K562 (cell line): ENCODE measurements at regions not wholly inside any gene's neighbourhood (a gene's known extent, or its start where the extent isn't known, plus 50 kb on each side); places are given as distances from the start of the nearest gene placed in this dataset.

Experiments
- BMI1 ChIP-seq: fragments of 150-350 bp; IDR thresholded peaks from 2 replicates; pipeline ENCODE4 v1.6.1; 2014; ENCODE audit warnings: low read length
- BRCA1 ChIP-seq, 2 experiments: fragments of 450-650 bp in 1 of 2; sonication (generic) in 1 of 2; formaldehyde crosslinking in 1 of 2; IDR thresholded peaks; 2 replicates each; pipeline versions ENCODE4 v1.5.0 to v1.6.1; 2017 to 2020; ENCODE audit warnings: mild to moderate bottlenecking in 1 of 2, missing genetic modification reagents in 1 of 2
- CHD1 ChIP-seq: fragments of 200-600 bp; sonication (generic); IDR thresholded peaks from one replicate; pipeline ENCODE4 v1.6.1; 2012; ENCODE audit warnings: mild to moderate bottlenecking, moderate library complexity, low read length, inconsistent platforms
- EP400 ChIP-seq: fragments of 450-650 bp; IDR thresholded peaks from 2 replicates; pipeline ENCODE4 v1.6.1; 2017; ENCODE audit warnings: antibody characterized with exemption, mild to moderate bottlenecking, moderate library complexity
- FOS ChIP-seq: IDR thresholded peaks from 3 replicates; pipeline ENCODE4 v1.6.1; 2011; ENCODE audit not compliant: insufficient read length; ENCODE audit errors: extremely low read depth
- GABPB1 ChIP-seq: sonication (generic); formaldehyde crosslinking; IDR thresholded peaks from 2 replicates; pipeline ENCODE4 v1.8.0; 2022; ENCODE audit warnings: mild to moderate bottlenecking, missing genetic modification reagents
- L3MBTL2 ChIP-seq: fragments of 450-650 bp; IDR thresholded peaks from 2 replicates; pipeline ENCODE4 v1.6.1; 2016; ENCODE audit warnings: mild to moderate bottlenecking, moderate library complexity
- MAFF ChIP-seq: IDR thresholded peaks from 2 replicates; pipeline ENCODE4 v1.6.1; 2012; ENCODE audit warnings: low read length, improper control_type of control experiment
- MTA2 ChIP-seq: fragments of 450-650 bp; IDR thresholded peaks from 2 replicates; pipeline ENCODE4 v1.6.1; 2016; ENCODE audit warnings: low read depth
- MXI1 ChIP-seq: IDR thresholded peaks from 2 replicates; pipeline ENCODE4 v1.6.1; 2011; ENCODE audit warnings: low read depth, mild to moderate bottlenecking, improper control_type of control experiment, low read length
- NFIC ChIP-seq: fragments of 450-650 bp; IDR thresholded peaks from 2 replicates; pipeline ENCODE4 v1.6.1; 2017; ENCODE audit warnings: mild to moderate bottlenecking, inconsistent platforms
- PTTG1 ChIP-seq: fragments of 450-650 bp; IDR thresholded peaks from 2 replicates; pipeline ENCODE4 v1.6.1; 2016; ENCODE audit warnings: low read depth, mild to moderate bottlenecking, missing genetic modification characterization, missing compliant biosample characterization
- RCOR1 ChIP-seq, 2 experiments: IDR thresholded peaks; 2 replicates each; pipeline ENCODE4 v1.6.1; 2012; ENCODE audit warnings: low read depth in 2 of 2, low read length in 2 of 2, borderline replicate concordance in 1 of 2, improper control_type of control experiment in 1 of 2
- RFX1 ChIP-seq: fragments of 450-650 bp; IDR thresholded peaks from 2 replicates; pipeline ENCODE4 v1.6.1; 2016; ENCODE audit warnings: mild to moderate bottlenecking, moderate library complexity
- SP1 ChIP-seq: sonication (generic); formaldehyde crosslinking; IDR thresholded peaks from 2 replicates; pipeline ENCODE4 v1.8.1; 2022; ENCODE audit warnings: mild to moderate bottlenecking, missing genetic modification reagents
- TFAM ChIP-seq: fragments of 250-450 bp; sonication (Bioruptor Pico); conservative IDR thresholded peaks from 2 replicates; pipeline ENCODE4 v1.5.0; 2021; ENCODE audit warnings: mild to moderate bottlenecking, moderate library complexity
- XRCC4 ChIP-seq: IDR thresholded peaks from one replicate; pipeline ENCODE4 v1.6.1; 2011; ENCODE audit not compliant: insufficient read depth, insufficient read length; ENCODE audit errors: extremely low read depth
- XRCC5 ChIP-seq: fragments of 200-400 bp; formaldehyde crosslinking; IDR thresholded peaks from 2 replicates; pipeline ENCODE4 v1.6.1; 2017; ENCODE audit warnings: low read depth, mild to moderate bottlenecking, low read length
- ZFP36 ChIP-seq: fragments of 150-350 bp; IDR thresholded peaks from 2 replicates; pipeline ENCODE4 v1.6.1; 2018; ENCODE audit warnings: low read length, low read depth; ENCODE audit not compliant: partially characterized antibody
- ZNF121 ChIP-seq: sonication (generic); formaldehyde crosslinking; conservative IDR thresholded peaks from 2 replicates; pipeline ENCODE4 v1.8.0; 2022; ENCODE audit warnings: missing genetic modification reagents
- ZNF561 ChIP-seq: fragments of 450-650 bp; formaldehyde crosslinking; conservative IDR thresholded peaks from 2 replicates; pipeline ENCODE4 v1.4.0; 2020; ENCODE audit warnings: mild to moderate bottlenecking, moderate library complexity
- TF ChIP-seq, protein P1 (sequence below): fragments of 250-450 bp; sonication (Bioruptor Pico); IDR thresholded peaks from 2 replicates; pipeline ENCODE4 v1.8.0; 2022; ENCODE audit warnings: inconsistent platforms, mild to moderate bottlenecking, moderate library complexity, borderline replicate concordance
- TF ChIP-seq, protein P2 (sequence below): fragments of 450-650 bp; formaldehyde crosslinking; conservative IDR thresholded peaks from 2 replicates; pipeline ENCODE4 v1.4.0; 2022; ENCODE audit warnings: mild to moderate bottlenecking, missing genetic modification characterization
- TF ChIP-seq, protein P3 (sequence below), 3 experiments: fragments of 200-800 bp in 1 of 3; fragments of 250-450 bp in 1 of 3; fragments of 450-650 bp in 1 of 3; sonication (Bioruptor Pico) in 1 of 3; sonication (Bioruptor generic) in 1 of 3; formaldehyde crosslinking in 1 of 3; IDR thresholded peaks; 2 replicates each; pipeline versions ENCODE4 v1.6.1 to v1.8.0; 2016 to 2022; ENCODE audit warnings: mild to moderate bottlenecking in 2 of 3, missing genetic modification characterization in 2 of 3, missing compliant biosample characterization in 1 of 3, moderate library complexity in 1 of 3

DNA sequence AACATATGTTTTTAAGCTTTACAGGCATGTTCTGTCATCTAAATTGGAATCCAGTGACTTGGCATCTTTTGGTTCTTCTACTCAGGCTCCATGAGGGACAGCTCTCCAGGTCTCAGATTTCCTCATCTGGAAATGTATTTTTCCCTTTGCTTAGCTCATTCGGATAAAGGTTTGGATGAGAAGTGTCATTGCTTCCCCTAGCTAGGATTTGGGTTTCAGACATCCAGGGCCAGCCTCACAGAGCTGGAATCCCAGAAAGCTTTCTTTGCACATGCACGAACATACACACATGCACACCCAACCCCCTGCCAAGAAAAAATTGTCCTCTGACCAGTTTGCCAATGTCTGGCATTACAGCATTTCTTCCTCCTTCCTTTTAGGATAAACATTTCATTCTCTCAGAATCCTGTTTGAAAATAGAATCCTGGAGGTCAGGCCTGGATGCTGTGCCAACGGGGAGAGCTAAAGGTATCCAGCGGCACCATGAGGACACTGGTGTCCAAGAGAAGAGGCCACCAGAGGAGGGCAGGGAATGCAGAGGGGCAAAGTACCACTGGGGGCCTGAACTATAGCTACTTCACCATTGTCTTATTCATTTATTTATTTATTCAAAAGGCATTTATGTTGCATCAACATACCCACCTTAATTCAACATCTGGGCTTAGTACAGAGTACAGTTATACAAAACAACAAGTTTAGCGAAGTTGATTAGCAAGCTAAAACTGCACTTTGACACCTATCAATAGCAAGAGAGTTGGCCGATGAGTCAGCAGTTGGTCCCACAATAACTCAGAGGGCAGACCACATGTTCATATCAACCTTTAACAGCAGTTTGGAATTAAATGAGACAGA, 97.9 kb upstream of the ATL2 start (continued):
- TF ChIP-seq FOS, result no peak
- TF ChIP-seq SP1 (CRISPR knock-in tag), result 0 out of 2 replicates have a peak, but pooled peaks have one; percentile 20
- no peak for TF ChIP-seq ZNF561 (CRISPR knock-in tag)
- TF ChIP-seq GABPB1 (CRISPR knock-in tag), result no peak
- 0 out of 2 replicates have a peak, but pooled peaks have one; percentile 19 for TF ChIP-seq NFIC
- no peak for TF ChIP-seq ZNF121 (CRISPR knock-in tag)
- peak; percentile 49; the same call in 1 of the 2 replicates for TF ChIP-seq MTA2
- TF ChIP-seq MAFF, result peak; percentile 89
- TF ChIP-seq EP400, result no peak
- TF ChIP-seq ZFP36, result no peak
- no peak for TF ChIP-seq PTTG1 (tag)
- TF ChIP-seq BMI1, result no peak
- no peak for TF ChIP-seq XRCC4
- TF ChIP-seq RFX1, result no peak
- TF ChIP-seq TFAM (CRISPR knock-in tag), result no peak
- TF ChIP-seq L3MBTL2, result peak; percentile 69
- TF ChIP-seq MXI1, result no peak
- no peak for TF ChIP-seq CHD1
- TF ChIP-seq, protein P1, sequence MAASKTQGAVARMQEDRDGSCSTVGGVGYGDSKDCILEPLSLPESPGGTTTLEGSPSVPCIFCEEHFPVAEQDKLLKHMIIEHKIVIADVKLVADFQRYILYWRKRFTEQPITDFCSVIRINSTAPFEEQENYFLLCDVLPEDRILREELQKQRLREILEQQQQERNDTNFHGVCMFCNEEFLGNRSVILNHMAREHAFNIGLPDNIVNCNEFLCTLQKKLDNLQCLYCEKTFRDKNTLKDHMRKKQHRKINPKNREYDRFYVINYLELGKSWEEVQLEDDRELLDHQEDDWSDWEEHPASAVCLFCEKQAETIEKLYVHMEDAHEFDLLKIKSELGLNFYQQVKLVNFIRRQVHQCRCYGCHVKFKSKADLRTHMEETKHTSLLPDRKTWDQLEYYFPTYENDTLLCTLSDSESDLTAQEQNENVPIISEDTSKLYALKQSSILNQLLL (CRISPR knock-in tag), result no peak
- no peak for TF ChIP-seq BRCA1 (IDR thresholded peaks at IDR 0.05)
- TF ChIP-seq BRCA1 (CRISPR knock-in tag; IDR thresholded peaks at IDR 0.05), result no peak
- TF ChIP-seq, protein P2, sequence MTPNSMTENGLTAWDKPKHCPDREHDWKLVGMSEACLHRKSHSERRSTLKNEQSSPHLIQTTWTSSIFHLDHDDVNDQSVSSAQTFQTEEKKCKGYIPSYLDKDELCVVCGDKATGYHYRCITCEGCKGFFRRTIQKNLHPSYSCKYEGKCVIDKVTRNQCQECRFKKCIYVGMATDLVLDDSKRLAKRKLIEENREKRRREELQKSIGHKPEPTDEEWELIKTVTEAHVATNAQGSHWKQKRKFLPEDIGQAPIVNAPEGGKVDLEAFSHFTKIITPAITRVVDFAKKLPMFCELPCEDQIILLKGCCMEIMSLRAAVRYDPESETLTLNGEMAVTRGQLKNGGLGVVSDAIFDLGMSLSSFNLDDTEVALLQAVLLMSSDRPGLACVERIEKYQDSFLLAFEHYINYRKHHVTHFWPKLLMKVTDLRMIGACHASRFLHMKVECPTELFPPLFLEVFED (CRISPR knock-in tag), result no peak
- TF ChIP-seq RCOR1 (IDR thresholded peaks at IDR 0.05; ENCODE audit: borderline replicate concordance in 1 of 2, low read depth in 2 of 2, low read length in 2 of 2), result no peak
- TF ChIP-seq, protein P3, sequence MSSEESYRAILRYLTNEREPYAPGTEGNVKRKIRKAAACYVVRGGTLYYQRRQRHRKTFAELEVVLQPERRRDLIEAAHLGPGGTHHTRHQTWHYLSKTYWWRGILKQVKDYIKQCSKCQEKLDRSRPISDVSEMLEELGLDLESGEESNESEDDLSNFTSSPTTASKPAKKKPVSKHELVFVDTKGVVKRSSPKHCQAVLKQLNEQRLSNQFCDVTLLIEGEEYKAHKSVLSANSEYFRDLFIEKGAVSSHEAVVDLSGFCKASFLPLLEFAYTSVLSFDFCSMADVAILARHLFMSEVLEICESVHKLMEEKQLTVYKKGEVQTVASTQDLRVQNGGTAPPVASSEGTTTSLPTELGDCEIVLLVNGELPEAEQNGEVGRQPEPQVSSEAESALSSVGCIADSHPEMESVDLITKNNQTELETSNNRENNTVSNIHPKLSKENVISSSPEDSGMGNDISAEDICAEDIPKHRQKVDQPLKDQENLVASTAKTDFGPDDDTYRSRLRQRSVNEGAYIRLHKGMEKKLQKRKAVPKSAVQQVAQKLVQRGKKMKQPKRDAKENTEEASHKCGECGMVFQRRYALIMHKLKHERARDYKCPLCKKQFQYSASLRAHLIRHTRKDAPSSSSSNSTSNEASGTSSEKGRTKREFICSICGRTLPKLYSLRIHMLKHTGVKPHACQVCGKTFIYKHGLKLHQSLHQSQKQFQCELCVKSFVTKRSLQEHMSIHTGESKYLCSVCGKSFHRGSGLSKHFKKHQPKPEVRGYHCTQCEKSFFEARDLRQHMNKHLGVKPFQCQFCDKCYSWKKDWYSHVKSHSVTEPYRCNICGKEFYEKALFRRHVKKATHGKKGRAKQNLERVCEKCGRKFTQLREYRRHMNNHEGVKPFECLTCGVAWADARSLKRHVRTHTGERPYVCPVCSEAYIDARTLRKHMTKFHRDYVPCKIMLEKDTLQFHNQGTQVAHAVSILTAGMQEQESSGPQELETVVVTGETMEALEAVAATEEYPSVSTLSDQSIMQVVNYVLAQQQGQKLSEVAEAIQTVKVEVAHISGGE (CRISPR knock-in tag; IDR thresholded peaks at IDR 0.05), result no peak
- TF ChIP-seq XRCC5, result no peak
